Astrocyte (in vitro differentiated cells and primary cell): ENCODE measurements at regions not wholly inside any gene's neighbourhood (a gene's known extent, or its start where the extent isn't known, plus 50 kb on each side); places are given as distances from the start of the nearest gene placed in this dataset.

Experiments used
- DNase-seq: peaks from one replicate; pipeline ENCODE4 v3.0.0-alpha.2; 2010; ENCODE audit warnings: low read depth
- FAIRE-seq: peaks from 2 replicates; lab custom pipeline; 2011; peaks lifted over from hg19 to GRCh38; lab: Jason Lieb, UNC
- H2AFZ ChIP-seq: 2 replicates; pipeline ENCODE4 v1.6.0; 2012; ENCODE audit warnings: low read depth, low read length, inconsistent platforms
- H3K27ac ChIP-seq: 2 replicates; pipeline ENCODE4 v1.5.1; 2011; ENCODE audit warnings: low read depth, low read length, inconsistent platforms
- H3K27me3 ChIP-seq: 2 replicates; pipeline ENCODE4 v1.6.0; 2011; ENCODE audit warnings: low read length, inconsistent platforms; ENCODE audit not compliant: insufficient read depth
- H3K36me3 ChIP-seq: 2 replicates; pipeline ENCODE4 v1.5.1; 2011; ENCODE audit warnings: low read length, inconsistent platforms; ENCODE audit not compliant: insufficient read depth
- H3K4me1 ChIP-seq: 2 replicates; pipeline ENCODE4 v1.5.1; 2011; ENCODE audit warnings: low read length, inconsistent platforms; ENCODE audit not compliant: insufficient read depth
- H3K4me2 ChIP-seq: 2 replicates; pipeline ENCODE4 v1.6.0; 2012; ENCODE audit warnings: low read length, inconsistent platforms
- H3K4me3 ChIP-seq: 2 replicates; pipeline ENCODE4 v1.5.1; 2011; ENCODE audit warnings: low read depth, mild to moderate bottlenecking, low read length, inconsistent platforms; ENCODE audit not compliant: insufficient read depth
- H3K79me2 ChIP-seq: 2 replicates; pipeline ENCODE4 v1.6.0; 2012; ENCODE audit warnings: mild to moderate bottlenecking, low read length, inconsistent platforms; ENCODE audit not compliant: insufficient read depth
- H3K9ac ChIP-seq: 2 replicates; pipeline ENCODE4 v1.6.0; 2012; ENCODE audit warnings: mild to moderate bottlenecking, low read length, inconsistent platforms
- H3K9me3 ChIP-seq: 2 replicates; pipeline ENCODE4 v1.5.1; 2012; ENCODE audit warnings: low read depth, mild to moderate bottlenecking, low read length, inconsistent platforms; ENCODE audit not compliant: insufficient read depth
- H4K20me1 ChIP-seq: 2 replicates; pipeline ENCODE4 v1.6.0; 2012; ENCODE audit warnings: low read length, inconsistent platforms; ENCODE audit not compliant: insufficient read depth
- H3K27ac Mint-ChIP-seq: one replicate; pipeline ENCODE4 v1.8.0; 2021; ENCODE audit warnings: mild to moderate bottlenecking, mixed read lengths; ENCODE audit not compliant: unreplicated experiment
- H3K27me3 Mint-ChIP-seq: one replicate; pipeline ENCODE4 v1.8.0; 2021; ENCODE audit warnings: low read depth, mixed read lengths; ENCODE audit not compliant: unreplicated experiment
- H3K36me3 Mint-ChIP-seq: one replicate; pipeline ENCODE4 v1.8.0; 2021; ENCODE audit warnings: low read depth, mixed read lengths; ENCODE audit not compliant: unreplicated experiment
- H3K4me1 Mint-ChIP-seq: one replicate; pipeline ENCODE4 v1.8.0; 2021; ENCODE audit warnings: low read depth, mixed read lengths; ENCODE audit not compliant: unreplicated experiment
- H3K4me3 Mint-ChIP-seq: one replicate; pipeline ENCODE4 v1.8.0; 2021; ENCODE audit warnings: mild to moderate bottlenecking, moderate library complexity, mixed read lengths; ENCODE audit not compliant: unreplicated experiment
- H3K9me3 Mint-ChIP-seq: one replicate; pipeline ENCODE4 v1.8.0; 2021; ENCODE audit warnings: mild to moderate bottlenecking, mixed read lengths; ENCODE audit not compliant: unreplicated experiment
- CTCF ChIP-seq: IDR thresholded peaks from 2 replicates; pipeline ENCODE4 v1.5.1; 2011; ENCODE audit warnings: low read depth, mild to moderate bottlenecking, inconsistent platforms, low read length, moderate library complexity; ENCODE audit not compliant: insufficient read depth
- EZH2 ChIP-seq: IDR thresholded peaks from 2 replicates; pipeline ENCODE4 v1.6.1; 2012; ENCODE audit warnings: mild to moderate bottlenecking, low read length, inconsistent platforms; ENCODE audit not compliant: insufficient read depth

- no peaks in the 10 kb centered on the region for H3K27me3 ChIP-seq
- H3K4me1 Mint-ChIP-seq = peaks cover 2% of the 10 kb centered on the region
- DNase-seq (no peak), FAIRE-seq (no peak)
- TF ChIP-seq EZH2 (no peak), CTCF (no peak)
- no peak overlapping the region for H3K4me3 Mint-ChIP-seq
- no peaks in the 10 kb centered on the region for H3K36me3 ChIP-seq
- no peak overlapping the region for H3K27ac Mint-ChIP-seq
- H3K4me3 ChIP-seq = no peak overlapping the region
- H3K27ac ChIP-seq = no peak overlapping the region
- H3K36me3 Mint-ChIP-seq = no peaks in the 10 kb centered on the region
- H4K20me1 ChIP-seq = no peaks in the 10 kb centered on the region
- peaks cover 3% of the 10 kb centered on the region for H3K9me3 Mint-ChIP-seq
- no peaks in the 10 kb centered on the region for H3K4me1 ChIP-seq
- no peak overlapping the region for H3K4me2 ChIP-seq
- H3K9ac ChIP-seq = no peak overlapping the region
- H3K27me3 Mint-ChIP-seq = peaks cover 4% of the 10 kb centered on the region
- no peak overlapping the region for H2AFZ ChIP-seq
- no peaks in the 10 kb centered on the region for H3K9me3 ChIP-seq
- H3K79me2 ChIP-seq = no peaks in the 10 kb centered on the region
Observed at GRCh38 chr5:2936413-2936812, 184.9 kb upstream of the IRX2 start.

- Histone ChIP-seq H3K9ac (no peak overlapping the region), H3K4me2 (no peak overlapping the region), H3K4me3 (no peak overlapping the region), H3K9me3 (peaks cover 6% of the 10 kb centered on the region), H3K36me3 (no peaks in the 10 kb centered on the region), H3K27ac (no peak overlapping the region), H4K20me1 (no peaks in the 10 kb centered on the region), H2AFZ (no peak overlapping the region), H3K4me1 (no peaks in the 10 kb centered on the region), H3K79me2 (no peaks in the 10 kb centered on the region), H3K27me3 (no peaks in the 10 kb centered on the region)
- TF ChIP-seq CTCF (no peak), EZH2 (no peak)
- DNase-seq = no peak
- Mint-ChIP-seq H3K9me3 (peaks cover 3% of the 10 kb centered on the region), H3K4me1 (peaks cover 2% of the 10 kb centered on the region), H3K36me3 (no peaks in the 10 kb centered on the region), H3K4me3 (no peak overlapping the region), H3K27me3 (peaks cover 18% of the 10 kb centered on the region), H3K27ac (no peak overlapping the region)
- no peak for FAIRE-seq
Observed at GRCh38 chr5:2929779-2930178, 178.3 kb upstream of the IRX2 start.

DNA sequence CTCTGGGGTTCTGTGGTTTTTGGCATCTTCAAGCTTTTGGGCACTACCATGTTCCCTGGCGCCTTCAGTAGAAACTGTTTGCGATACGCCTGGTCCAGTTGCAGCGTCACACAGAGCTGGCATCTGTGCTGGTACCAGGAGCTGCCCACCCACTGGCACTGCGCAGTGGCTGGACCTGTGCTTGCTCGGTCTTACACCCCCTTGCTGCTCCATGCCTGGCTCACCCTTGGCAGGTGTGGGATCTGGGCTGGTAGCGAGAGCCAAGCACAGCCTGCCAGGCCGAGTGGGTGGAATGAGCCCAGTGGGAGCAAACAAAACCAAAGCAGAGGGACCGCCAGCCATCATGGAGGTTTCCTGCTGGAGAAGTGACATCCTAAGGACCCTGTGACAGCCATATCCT, 170.2 kb upstream of the IRX2 start:
- H3K79me2 ChIP-seq = no peaks in the 10 kb centered on the region
- TF ChIP-seq CTCF (no peak), EZH2 (no peak)
- DNase-seq (no peak), FAIRE-seq (no peak)
- Mint-ChIP-seq H3K36me3 (no peaks in the 10 kb centered on the region), H3K9me3 (peaks cover 6% of the 10 kb centered on the region), H3K4me1 (no peaks in the 10 kb centered on the region), H3K27me3 (peaks cover 10% of the 10 kb centered on the region), H3K27ac (no peak overlapping the region), H3K4me3 (no peak overlapping the region)
- H3K4me2 ChIP-seq = no peak overlapping the region
- no peak overlapping the region for H3K9ac ChIP-seq
- no peak overlapping the region for H3K27ac ChIP-seq
- no peaks in the 10 kb centered on the region for H4K20me1 ChIP-seq
- H3K27me3 ChIP-seq = no peaks in the 10 kb centered on the region
- peaks cover 17% of the 10 kb centered on the region for H3K9me3 ChIP-seq
- H3K4me1 ChIP-seq = no peaks in the 10 kb centered on the region
- no peak overlapping the region for H3K4me3 ChIP-seq
- H2AFZ ChIP-seq = no peak overlapping the region
- no peaks in the 10 kb centered on the region for H3K36me3 ChIP-seq
